Stimulated activated CD8-positive, alpha-beta memory T cell treated with anti-CD3 and anti-CD28 coated beads, Interleukin-12 subunit alpha, Interleukin-12 subunit beta, amount 100 ng/mL, for 24 hours (primary cell): ENCODE measurements at regions not wholly inside any gene's neighbourhood (a gene's known extent, or its start where the extent isn't known, plus 50 kb on each side); places are given as distances from the start of the nearest gene placed in this dataset.

Experiments used
- DNase-seq: peaks from one replicate; pipeline ENCODE4 v3.0.0-alpha.2; 2020; ENCODE audit errors: extremely low read depth

DNA sequence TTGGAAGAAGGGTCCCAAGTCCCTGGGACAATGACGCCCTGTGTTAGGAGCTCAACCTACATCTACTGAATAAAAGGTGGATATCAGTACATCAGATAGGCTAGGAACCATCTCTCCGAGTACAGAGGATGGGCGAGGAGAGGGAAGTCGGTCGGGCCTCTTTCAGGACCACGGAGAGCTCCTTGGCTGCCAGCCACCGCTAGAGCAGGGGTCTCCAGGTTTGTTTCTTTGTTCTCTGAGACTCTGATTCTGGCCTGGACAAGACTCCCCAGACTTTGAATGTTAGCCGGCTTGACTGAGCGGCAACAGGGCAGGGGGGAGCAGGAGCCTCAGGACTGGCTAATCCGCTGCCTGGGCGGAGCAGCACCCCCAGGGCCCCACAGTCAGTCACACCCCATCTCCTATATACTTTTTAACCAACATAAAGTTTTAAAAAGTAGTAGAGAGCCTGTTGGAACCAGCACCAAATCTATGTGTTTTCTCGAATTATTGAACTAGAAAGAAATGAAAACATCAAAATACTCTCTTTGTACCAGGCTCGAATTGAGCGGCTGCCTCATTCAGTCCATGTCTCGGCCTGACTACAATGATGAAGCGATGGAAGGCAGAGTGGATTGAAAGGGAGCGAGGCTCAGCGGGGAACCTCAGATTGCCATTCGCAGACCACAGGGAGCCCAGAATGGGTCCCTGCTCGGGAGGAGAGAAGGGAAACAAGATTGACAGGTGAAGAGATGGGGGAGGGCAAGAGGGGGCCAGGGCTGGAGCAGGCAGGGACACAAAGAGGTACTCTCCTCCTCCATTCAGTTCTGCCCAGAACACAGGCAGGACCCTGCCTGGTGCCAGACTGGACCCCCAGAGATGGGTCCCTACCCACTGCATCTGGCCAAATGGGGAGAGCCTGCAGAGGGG lies 131.6 kb downstream of the TPRA1 start:
- no peak for DNase-seq

DNA sequence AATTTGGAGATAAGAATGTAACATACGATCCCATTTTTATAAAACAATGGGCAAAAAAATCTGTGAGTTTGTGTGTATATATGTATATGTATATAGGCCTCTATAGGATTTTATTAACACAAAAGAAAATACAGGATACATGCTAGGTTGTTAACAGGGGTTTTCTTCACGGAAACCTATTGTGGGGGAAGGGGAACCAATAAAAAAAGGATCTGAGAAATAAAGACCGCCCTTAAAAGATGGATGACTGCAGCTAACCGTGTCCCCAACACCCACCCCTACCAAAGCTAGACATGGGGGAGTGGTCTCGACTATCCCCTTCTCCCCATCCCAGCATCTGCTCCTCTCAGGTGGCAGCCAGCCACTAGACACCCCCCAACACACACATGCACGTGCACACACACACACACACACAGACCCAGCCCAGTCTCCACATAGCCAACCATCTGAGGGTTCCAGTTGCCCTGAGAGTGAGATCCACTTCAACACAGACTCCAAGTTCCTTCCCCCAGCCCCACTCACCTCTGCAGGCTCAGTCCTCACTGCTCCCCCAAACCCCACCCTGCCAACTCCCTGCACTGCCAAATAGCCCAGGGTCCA lies 132.9 kb downstream of the TPRA1 start:
- no peak for DNase-seq

DNA sequence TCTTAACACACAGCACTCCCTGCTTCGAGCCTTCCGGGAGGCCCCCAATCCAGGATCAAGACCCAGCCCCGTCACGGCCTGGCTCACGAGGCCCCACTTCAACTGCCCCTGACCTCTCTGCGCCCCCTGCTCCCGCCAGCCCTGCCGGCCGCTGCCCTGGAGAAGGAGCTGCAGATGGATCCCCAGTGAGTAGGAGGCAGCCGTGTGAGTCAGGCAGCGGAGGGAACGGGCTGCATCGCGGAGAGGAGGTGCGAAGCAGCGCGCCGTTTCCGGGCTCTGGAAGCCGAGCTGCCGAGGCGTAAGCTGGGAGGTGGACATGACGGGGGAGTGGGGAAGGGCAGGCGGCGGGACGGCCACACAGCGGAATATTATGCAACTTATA lies 133.4 kb downstream of the TPRA1 start:
- DNase-seq: no peak

DNA sequence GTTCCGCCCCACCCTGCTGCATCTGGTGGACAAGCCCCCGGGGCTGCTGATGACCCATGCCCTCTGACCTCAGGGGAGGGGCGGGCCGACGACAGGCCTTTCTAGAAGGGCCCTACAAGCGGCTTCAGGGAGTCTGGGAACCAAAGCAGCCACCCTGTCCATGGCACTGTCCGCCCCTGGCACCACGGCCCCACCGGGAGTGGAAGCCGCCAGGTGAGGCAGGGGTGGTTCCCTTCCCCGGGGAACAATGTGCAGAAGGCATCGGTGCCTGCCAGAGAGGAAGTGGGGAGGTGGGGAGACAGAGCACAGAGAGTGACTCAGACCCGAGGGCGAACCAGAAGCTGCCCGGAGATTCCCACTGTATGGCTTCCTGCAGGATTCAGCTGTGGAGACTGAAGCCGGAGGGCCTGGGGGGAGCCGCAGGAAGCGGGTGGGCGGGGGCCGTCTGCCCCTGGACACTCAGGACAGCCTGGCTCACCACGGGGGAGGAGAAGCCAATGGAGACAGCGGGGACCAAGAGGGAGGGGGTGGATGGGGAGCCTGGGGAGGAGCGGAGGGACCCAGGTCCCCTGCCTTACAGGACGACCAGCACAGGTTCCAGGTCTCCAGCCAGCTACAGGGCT lies 134.0 kb downstream of the TPRA1 start:
- DNase-seq: no peak

DNA sequence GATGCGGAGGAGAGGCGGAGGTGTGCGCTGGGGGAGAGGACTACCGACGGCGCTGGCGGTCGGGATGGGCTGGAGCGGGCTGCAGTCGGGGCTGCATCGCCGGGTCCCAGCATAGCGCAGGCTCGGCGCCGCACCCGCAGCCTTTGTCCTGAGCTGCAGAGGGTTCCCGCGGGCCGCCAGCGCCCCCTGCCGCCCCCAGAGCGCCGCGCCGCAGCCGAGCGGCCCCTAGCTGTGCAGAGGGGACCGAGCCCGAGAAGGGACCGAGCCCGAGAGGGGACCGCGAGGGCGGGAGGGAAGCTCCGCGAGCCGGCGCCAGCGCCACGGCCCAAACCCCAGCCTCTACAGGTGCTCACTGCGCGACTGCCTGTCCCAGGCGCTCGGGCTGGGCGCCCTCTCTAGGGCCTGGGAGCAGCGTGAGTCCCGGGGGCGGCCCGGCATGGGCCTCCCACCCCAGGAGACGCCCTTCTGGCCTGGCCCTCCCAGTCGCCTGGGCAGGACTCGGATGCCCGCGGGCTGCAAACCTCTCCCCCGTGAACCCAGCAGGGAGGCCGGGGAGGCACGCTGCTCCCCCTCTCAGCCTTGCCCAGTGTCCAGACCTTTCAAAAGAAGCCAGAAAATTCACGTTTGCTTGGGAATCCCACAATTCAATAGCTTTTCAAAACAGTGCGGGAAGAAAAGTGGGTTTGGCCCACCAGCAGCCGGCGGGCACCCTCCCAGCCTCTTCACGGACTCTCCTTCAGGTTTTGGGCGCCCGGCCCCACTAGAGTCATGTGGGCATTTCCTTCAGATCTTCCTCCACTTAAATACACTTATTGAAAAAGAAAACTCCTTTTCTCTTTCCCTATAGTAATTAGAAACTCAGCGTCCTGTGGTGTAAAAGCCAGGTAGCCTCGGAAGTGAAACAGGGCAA lies 134.7 kb downstream of the TPRA1 start:
- DNase-seq: no peak

DNA sequence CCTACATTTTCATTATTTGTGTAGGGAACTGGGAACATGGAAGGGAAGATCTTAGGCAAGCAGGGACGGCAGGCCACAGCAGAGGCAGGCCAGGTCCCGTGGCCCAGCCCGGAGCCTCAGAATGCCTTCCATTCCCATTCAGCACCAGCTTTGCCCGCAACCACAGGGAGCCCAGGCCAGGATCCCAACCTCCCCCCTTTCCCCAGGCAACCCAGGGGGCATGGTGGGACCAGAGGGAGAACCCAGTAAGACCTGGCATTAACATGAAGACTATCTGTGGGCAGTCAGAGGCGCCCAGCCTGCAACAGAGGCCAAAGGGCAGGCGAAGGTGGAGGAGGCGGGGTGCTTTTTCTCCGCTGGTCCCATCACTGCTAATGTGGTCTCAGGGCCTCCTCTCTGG lies 135.6 kb downstream of the TPRA1 start:
- DNase-seq: no peak

- DNase-seq: no peak
These were observed 136.5 kb downstream of the TPRA1 start for GRCh38 chr3:127454051-127454450.

DNA sequence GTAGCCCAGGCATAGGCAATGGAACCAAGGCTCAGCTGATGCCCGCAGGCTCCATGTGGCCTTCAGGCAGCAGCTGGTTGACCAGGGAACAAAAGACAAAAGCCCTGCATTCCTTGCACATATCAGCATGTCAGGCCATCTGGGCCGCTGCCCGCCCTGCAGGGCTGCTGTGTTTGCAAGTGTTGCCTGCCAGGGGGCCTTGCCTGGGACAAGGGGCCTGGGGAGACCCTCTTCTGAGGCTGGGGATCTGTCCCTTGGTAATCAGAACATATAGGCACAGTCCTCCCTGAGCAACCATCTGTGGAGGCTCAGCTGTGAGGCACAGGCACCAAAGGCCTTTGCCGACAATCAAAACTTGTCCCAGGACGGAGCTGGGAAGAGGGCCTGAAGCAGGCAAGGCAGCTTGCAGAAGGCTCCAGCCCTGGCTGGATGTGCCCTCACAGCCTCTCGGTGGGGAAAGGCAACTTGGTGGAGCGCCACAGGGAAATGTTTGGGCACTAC lies 138.2 kb downstream of the TPRA1 start:
- no peak for DNase-seq

GRCh38 chr3:127451321-127451720 lies 139.2 kb downstream of the TPRA1 start:
- DNase-seq: no peak

DNA sequence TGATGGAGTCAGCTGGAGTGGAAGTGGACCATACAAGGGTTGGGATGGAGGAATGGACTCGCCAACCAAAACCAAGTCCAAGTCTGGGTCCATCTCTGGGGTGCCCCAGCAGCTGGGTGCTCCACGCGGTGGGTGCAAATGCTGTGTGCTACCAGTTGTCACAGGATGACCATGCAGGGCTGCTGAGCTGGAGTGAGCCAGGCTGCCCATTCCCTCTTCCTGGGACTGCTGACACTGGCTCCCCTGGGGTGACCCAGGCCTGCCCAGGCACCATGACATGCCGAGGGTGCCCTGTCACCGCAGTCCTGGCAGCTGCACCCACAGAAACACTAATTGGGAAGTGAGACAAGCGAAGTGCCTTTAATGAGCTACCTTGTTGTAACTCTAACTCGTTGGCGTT lies 140.2 kb downstream of the TPRA1 start:
- no peak for DNase-seq

DNA sequence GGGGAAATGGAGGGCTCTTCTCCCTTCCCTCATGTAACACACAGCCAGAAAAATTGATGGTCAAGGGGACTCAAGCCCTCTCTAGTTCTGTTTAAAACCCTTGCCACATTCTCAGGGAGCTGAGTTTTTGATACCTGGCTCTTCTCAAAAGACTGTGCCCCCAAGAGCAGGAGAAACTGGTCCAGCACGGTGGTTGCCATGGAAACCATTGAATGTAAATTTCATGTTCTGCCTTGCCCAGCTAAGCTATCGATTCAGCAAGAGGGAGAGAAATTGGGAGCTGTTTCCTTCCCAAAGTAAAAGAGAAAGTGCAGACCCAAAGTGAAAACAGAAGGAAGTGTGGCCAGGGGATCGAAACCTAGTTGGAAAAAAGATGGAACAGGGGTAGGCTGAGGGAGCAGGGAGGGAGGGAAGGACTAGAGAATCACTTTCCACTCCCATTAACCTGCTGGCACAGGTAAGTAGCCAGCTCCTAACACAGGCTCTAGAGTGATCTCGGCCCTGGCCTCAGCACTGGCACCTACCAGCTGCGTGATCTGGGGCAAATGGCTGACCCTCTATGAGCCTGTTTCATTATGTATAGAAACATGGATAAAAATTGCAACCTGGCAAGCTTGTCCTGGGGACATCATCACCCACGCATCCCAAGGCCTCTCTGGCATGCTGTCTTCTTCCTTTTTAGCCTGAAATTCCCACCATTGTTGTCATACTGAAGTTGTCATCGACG lies 140.9 kb downstream of the TPRA1 start:
- no peak for DNase-seq

DNA sequence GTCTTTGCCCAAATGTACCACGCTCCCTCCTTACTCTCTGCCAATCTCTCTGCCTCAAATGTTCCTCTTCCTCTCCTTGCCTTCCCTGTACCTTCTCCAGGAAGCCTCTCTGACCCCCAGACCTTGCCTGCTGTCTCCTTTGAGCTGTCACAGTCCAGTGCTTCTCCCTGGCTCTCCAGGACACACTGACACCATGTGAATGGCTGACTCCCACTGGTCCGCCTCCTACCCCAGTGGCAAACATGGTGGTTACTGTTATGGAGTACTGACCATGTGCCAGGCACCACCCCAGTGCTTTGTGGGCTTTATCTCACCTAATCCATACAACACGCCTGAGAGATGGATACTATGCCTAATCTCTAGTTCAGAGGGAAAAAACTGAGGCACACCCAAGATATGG lies 141.9 kb downstream of the TPRA1 start:
- DNase-seq: no peak

DNA sequence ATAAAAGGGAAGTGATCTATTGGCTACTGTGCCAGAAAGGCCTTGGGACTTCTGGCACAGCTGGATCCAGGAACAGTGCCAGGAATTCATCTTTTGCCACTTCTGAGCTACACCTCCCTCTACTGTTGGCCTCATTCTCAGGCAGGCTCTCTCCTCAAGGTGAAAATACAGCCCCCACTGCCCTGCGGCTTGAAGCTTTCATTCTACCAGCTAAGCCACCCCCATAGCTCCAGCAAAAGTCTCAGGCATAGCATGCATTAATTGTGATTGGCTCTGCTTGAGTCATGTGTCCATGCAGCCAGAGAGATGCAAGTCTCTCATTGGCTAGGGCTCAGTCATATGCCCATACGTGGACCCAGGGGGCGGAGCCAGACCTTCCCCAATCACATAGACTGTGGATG lies 142.4 kb downstream of the TPRA1 start:
- no peak for DNase-seq

DNA sequence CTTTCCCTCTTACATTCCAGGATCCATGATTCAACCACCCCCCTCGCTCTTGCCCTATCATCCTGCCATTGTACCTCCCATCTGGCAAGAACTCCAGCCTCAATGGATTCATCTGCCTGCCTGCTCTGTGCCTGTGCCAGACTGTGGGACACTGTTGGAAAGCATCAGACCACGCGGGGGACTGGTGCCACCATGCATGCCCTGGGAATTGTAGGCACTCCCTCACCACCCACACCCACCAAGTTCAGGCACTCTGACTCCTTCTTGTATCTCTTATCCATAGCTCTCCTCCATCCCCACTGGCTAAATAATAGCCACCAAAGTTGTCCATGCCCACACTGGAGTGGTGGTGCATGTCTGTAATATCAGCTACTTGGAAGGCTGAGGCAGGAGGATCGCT lies 143.8 kb downstream of the TPRA1 start:
- no peak for DNase-seq

DNA sequence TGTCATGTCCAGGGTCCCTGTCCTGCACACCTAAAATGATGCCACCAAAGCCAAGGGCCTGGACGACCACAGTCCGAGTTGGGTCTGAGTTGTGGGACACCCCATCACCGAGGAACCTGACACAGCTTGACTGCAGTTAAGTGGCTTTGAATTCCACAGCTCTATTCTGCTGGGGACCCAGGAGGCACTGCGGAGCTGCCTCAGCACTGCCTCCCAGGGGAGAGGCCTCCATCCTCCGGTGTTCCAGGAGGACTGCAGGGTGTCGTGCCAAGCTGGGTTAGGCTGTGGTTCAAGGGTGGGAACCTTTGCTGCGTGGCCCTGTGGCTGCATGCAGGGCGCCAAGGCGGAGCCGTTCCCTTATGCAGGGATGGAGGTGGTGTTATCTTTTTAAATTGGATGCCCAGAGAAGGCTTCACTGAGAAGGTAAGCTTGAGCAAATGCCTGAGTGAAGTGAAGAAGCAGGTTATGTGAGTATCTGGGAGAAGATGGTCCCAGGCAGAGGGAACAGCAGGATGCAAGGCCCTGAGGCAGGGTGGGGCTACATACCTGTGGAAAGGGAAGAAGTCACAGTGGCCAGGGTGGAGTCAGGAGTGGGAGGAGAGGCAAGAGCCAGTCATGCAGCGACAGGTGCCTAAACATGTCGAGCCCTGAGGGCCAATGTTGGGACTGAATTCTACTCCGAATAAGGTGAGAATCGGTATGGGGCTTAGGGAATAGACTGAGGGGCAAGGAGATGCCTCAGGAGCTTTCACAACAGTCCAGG lies 144.8 kb downstream of the TPRA1 start:
- DNase-seq: no peak

DNA sequence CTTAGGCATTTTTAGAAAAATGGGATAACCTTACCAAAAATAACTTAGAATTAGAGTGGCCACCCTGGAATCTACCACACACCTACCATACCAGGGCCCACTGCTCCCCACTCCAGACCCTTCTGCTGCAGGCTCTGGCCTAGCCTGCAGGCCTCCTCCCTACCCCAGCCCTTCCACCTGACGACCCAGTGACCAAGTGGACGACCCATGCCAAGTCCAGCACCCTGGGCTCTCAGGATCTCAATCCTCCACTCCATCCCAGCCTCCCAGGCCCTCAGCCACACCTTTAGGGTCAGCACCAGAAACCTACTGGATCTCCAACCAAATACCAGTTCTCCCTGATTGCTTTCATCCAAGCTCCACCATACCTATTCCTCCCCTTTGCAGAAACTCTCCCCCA lies 145.8 kb downstream of the TPRA1 start:
- DNase-seq: no peak

- DNase-seq: no peak
These were observed 146.8 kb downstream of the TPRA1 start for GRCh38 chr3:127443581-127444375.

GRCh38 chr3:127442506-127442905 lies 148.0 kb downstream of the TPRA1 start:
- no peak for DNase-seq

DNA sequence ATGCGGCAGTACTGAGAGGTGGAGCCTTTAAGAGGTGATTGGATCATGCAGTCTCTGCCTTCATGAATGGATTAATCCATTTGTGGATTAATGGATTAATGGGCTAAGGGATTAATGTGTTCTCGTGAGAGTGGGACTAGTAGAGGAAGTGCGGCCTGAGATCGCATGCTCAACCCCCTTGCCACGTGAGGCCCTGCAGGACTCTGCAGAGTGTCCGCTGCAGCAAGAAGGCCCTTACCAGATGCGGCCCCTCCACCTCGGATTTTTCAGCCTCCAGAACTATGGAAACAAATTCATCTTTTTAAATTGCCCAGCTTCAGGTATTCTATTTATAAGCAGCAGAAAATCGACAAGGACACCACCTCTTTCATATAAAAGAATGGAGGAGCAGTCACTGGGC lies 148.8 kb downstream of the TPRA1 start:
- DNase-seq: no peak

DNA sequence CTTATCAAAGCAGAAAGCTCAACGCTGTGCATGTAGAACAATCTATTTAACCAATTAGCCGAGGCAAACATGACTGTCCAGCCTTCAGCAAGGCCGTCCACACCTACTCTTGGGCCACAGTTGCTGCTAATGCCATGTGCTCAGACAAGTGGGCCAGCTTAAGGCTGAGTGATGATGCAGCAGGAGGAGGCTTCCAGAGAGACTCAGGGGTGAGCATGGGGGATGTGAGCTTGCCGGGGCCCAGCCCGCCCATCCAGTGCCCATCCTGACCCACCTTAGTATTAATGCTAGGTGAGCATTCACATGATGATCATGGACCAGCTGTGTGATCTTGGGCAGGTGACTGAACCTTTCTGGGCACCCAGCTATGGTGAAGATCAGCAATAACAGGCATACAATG lies 150.1 kb downstream of the TPRA1 start:
- DNase-seq: no peak
